Lower leg skin (tissue), 3 donors: ENCODE measurements at regions not wholly inside any gene's neighbourhood (a gene's known extent, or its start where the extent isn't known, plus 50 kb on each side); places are given as distances from the start of the nearest gene placed in this dataset.

Experiments
- POLR2A ChIP-seq, 2 donors: fragments of 450-650 bp; IDR thresholded peaks; one replicate each; pipeline ENCODE4 v1.6.1; 2016 to 2017; ENCODE audit warnings: antibody characterized with exemption in 2 of 2, mild to moderate bottlenecking in 1 of 2, moderate library complexity in 1 of 2
- TF ChIP-seq, protein P1 (sequence below), 3 donors: fragments of 450-650 bp; IDR thresholded peaks; one replicate each; pipeline ENCODE4 v1.5.1; 2016; ENCODE audit warnings: antibody characterized with exemption in 3 of 3, mild to moderate bottlenecking in 3 of 3, moderate library complexity in 2 of 3

DNA sequence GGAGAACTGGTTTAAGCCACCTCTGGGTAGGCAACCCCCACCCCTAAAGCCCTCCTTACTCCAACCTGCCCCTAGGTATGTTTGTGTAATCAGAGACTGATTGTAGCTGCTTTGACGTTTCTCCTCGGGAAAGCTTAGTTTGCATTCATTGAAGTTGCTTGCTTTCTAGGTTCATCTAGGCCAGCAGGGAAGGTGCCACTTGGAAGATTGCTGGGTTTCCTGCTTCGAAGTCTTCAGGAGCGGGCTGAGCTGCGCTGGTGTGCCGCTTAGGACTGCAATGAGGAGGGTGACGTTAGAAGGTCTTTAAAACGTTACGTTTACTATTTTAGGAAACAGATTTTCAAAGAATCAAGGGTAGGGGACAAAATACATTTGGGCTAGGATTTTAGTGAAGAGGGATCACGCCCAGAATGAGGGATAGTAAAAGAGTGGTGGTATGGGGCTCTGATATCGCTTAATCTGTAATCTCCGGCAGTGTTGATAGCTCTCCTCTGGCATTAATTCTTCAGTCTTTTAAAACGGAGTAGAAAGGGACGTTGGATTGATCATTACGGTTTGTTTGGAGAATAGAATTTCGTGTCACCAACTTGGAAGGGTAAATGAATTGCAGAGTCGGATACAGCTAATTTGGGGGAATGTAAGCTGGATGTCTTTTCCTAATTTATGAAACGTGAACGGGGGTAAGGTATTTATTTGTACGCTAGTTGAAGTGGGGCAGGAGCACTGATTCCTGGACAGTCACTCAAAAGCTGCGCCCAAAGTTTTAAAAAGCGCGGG lies 92.6 kb upstream of the PRDM1 start:
- TF ChIP-seq, protein P1, sequence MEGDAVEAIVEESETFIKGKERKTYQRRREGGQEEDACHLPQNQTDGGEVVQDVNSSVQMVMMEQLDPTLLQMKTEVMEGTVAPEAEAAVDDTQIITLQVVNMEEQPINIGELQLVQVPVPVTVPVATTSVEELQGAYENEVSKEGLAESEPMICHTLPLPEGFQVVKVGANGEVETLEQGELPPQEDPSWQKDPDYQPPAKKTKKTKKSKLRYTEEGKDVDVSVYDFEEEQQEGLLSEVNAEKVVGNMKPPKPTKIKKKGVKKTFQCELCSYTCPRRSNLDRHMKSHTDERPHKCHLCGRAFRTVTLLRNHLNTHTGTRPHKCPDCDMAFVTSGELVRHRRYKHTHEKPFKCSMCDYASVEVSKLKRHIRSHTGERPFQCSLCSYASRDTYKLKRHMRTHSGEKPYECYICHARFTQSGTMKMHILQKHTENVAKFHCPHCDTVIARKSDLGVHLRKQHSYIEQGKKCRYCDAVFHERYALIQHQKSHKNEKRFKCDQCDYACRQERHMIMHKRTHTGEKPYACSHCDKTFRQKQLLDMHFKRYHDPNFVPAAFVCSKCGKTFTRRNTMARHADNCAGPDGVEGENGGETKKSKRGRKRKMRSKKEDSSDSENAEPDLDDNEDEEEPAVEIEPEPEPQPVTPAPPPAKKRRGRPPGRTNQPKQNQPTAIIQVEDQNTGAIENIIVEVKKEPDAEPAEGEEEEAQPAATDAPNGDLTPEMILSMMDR (IDR thresholded peaks at IDR 0.05), result no peak
- TF ChIP-seq POLR2A (IDR thresholded peaks at IDR 0.05), result no peak
